ENCODE measurements at regions not wholly inside any gene's neighbourhood (a gene's known extent, or its start where the extent isn't known, plus 50 kb on each side); places are given as distances from the start of the nearest gene placed in this dataset.

DNA sequence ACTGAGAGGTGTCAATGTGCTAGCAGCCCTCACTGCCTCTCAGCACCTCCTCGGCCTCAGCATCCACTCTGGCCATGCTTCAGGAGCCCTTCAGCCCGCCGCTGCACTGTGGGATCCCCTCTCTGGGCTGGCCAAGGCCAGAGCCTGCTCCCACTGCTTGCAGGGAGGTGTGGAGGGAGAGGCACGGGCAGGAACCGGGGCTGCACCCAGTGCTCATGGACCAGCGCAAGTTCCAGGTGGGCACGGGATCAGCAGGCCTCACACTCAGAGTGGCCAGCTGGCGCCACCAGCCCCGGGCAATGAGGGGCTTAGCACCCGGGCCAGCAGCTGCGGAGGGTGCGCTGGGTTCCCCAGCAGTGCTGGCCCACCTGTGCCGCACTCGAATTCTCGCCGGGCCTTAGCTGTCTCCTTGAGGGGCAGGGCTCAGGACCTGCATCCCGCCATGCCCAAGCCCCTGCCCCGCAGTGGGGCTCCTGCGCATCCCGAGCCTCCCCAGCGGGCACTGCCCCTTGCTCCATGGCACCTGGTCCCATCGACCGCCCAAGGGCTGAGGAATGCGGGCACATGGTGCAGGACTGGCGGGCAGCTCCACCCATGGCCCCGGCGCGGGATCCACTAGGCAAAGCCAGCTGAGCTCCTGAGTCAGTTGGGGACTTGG is 80.4 kb upstream of the MANEA start:
- TF ChIP-seq, protein P1, sequence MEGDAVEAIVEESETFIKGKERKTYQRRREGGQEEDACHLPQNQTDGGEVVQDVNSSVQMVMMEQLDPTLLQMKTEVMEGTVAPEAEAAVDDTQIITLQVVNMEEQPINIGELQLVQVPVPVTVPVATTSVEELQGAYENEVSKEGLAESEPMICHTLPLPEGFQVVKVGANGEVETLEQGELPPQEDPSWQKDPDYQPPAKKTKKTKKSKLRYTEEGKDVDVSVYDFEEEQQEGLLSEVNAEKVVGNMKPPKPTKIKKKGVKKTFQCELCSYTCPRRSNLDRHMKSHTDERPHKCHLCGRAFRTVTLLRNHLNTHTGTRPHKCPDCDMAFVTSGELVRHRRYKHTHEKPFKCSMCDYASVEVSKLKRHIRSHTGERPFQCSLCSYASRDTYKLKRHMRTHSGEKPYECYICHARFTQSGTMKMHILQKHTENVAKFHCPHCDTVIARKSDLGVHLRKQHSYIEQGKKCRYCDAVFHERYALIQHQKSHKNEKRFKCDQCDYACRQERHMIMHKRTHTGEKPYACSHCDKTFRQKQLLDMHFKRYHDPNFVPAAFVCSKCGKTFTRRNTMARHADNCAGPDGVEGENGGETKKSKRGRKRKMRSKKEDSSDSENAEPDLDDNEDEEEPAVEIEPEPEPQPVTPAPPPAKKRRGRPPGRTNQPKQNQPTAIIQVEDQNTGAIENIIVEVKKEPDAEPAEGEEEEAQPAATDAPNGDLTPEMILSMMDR (IDR thresholded peaks at IDR 0.05), result no peak
- TF ChIP-seq POLR2A (IDR thresholded peaks at IDR 0.05) (no peak), POLR2AphosphoS5 (IDR thresholded peaks at IDR 0.05) (no peak)
- no peak overlapping the region for H3K4me3 ChIP-seq
- intact Hi-C loops (cut with DNase I), result no loop called here
- H3K9me3 ChIP-seq, result no peaks in the 10 kb centered on the region
- DNase-seq (ENCODE audit: low spot score), result no peak
- no peaks in the 10 kb centered on the region for H3K36me3 ChIP-seq
- H3K27ac ChIP-seq, result no peak overlapping the region
- H3K4me1 ChIP-seq (replicated peaks), result no peaks in the 10 kb centered on the region
- no peaks in the 10 kb centered on the region for H3K27me3 ChIP-seq (replicated peaks; ENCODE audit: insufficient read depth)
- WGBS, result 95% methylated on average over 24 of the region's 28 CpGs

DNA sequence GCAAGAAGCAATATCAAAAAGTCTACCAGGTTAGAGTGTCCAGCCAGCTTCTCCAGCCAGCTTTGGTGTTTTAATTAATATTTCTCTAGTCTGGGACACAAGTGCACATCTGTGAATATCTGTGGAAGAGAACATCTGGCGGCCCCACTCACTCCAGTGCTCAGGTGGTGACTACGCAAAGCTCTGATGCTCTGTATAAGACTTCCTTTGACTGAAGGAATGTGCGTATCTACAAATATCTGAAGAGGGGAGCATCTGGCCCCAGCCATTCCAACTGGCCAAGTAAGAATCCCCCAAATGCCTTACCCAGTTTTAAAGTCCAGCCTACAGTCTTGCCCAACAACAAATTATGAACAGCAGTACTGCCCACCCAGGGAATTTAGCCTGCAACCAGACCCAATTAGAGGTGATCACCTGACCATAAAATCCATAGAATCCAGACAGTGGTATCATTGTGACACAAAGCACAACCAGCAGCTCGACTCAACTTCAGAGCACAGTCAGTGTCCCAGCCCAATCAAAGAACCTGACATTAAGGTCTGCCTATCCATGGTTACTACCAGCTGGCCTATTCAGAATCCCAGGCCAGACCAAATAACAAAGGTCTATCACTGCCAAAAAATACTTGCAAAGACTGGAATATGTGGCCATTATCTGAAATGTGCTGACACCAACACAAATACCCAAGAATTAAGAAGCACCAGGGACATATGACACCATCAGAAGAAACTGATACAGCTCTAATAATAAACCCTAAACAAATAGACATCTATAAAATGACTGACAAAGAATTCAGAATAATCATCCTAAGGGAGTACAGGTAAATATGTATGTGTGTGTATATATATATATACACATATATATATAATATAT is 76.1 kb upstream of the MANEA start:
- Histone ChIP-seq H3K27ac (no peak overlapping the region), H3K4me1 (replicated peaks) (no peaks in the 10 kb centered on the region), H3K27me3 (replicated peaks; ENCODE audit: insufficient read depth) (no peaks in the 10 kb centered on the region), H3K4me3 (no peak overlapping the region), H3K9me3 (no peaks in the 10 kb centered on the region), H3K36me3 (no peaks in the 10 kb centered on the region)
- DNase-seq (ENCODE audit: low spot score), result no peak
- TF ChIP-seq POLR2A (IDR thresholded peaks at IDR 0.05) (no peak), POLR2AphosphoS5 (IDR thresholded peaks at IDR 0.05) (no peak)
- TF ChIP-seq, protein P1 (IDR thresholded peaks at IDR 0.05), result no peak
- WGBS, result 89% methylated on average over 4 of the region's 4 CpGs
- intact Hi-C loops (cut with DNase I), result no loop called here

DNA sequence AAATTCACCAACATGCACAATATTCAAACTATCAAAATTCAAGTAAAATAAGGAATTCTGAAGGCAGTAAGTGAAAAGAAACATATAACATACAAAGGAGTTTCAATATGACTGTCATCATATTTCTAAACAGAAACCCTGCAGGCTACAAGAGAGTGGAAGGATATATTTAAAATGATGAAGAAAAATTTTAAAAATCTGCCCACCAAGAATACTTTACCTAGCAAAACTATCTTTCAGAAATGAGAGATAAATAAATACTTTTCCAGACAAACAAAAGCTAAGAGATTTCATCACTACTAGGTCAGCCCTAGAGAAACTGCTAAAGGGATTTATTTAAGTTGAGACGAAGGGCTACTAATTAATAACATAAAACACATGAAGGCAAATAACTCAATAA is 73.8 kb upstream of the MANEA start:
- intact Hi-C loops (cut with DNase I), result no loop called here
- no peak overlapping the region for H3K27ac ChIP-seq
- no peak for DNase-seq (ENCODE audit: low spot score)
- H3K4me1 ChIP-seq (replicated peaks), result no peaks in the 10 kb centered on the region
- H3K36me3 ChIP-seq, result no peaks in the 10 kb centered on the region
- WGBS, result 100% methylated on average over 1 of the region's 1 CpG
- no peaks in the 10 kb centered on the region for H3K9me3 ChIP-seq
- TF ChIP-seq POLR2A (IDR thresholded peaks at IDR 0.05) (no peak), POLR2AphosphoS5 (IDR thresholded peaks at IDR 0.05) (no peak)
- TF ChIP-seq, protein P1 (IDR thresholded peaks at IDR 0.05), result no peak
- H3K4me3 ChIP-seq, result no peak overlapping the region
- H3K27me3 ChIP-seq (replicated peaks; ENCODE audit: insufficient read depth), result no peaks in the 10 kb centered on the region

DNA sequence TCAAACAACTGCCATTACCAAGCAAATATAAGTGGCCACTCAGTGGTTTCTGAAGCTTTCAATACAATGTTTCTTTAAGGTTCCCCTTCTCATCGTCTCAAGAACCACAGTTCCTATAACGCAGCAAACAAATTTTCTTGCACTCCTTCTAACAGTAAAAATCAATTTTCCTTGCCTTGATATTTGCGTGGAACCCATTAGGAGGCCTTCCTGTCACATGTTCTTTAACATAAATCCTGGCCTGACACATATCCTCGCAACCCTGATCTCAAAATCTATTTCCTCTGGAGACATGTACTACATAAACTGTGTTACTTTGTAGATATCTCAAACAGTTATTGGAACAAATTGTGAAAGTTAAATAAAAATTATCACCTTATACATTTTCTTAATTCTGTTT is 65.9 kb upstream of the MANEA start:
- H3K9me3 ChIP-seq, result no peaks in the 10 kb centered on the region
- DNase-seq (ENCODE audit: low spot score), result no peak
- no peak overlapping the region for H3K4me3 ChIP-seq
- H3K36me3 ChIP-seq, result no peaks in the 10 kb centered on the region
- no peak overlapping the region for H3K27ac ChIP-seq
- WGBS, result 38% methylated on average over 4 of the region's 4 CpGs
- TF ChIP-seq POLR2AphosphoS5 (IDR thresholded peaks at IDR 0.05) (no peak), POLR2A (IDR thresholded peaks at IDR 0.05) (no peak)
- TF ChIP-seq, protein P1 (IDR thresholded peaks at IDR 0.05), result no peak
- no peaks in the 10 kb centered on the region for H3K27me3 ChIP-seq (replicated peaks; ENCODE audit: insufficient read depth)
- H3K4me1 ChIP-seq (replicated peaks), result no peaks in the 10 kb centered on the region
- intact Hi-C loops (cut with DNase I), result no loop called here

Data from prostate gland (tissue), 2 donors.